GM18867 (cell line): ENCODE measurements at regions not wholly inside any gene's neighbourhood (a gene's known extent, or its start where the extent isn't known, plus 50 kb on each side); places are given as distances from the start of the nearest gene placed in this dataset.

ENCODE experiments used
- ATAC-seq: cut with Tn5 transposase; IDR thresholded peaks from one replicate; pipeline ENCODE4 v1.9.1; 2021; ENCODE audit warnings: mild to moderate bottlenecking, moderate library complexity; ENCODE audit not compliant: unreplicated experiment

GRCh38 chr7:85612514-85612913 lies 425.7 kb upstream of the SEMA3D start:
- ATAC-seq = no peak

- ATAC-seq = no peak
These were observed 421.9 kb upstream of the SEMA3D start for GRCh38 chr7:85608804-85609203.

- no peak for ATAC-seq
These were observed 415.3 kb upstream of the SEMA3D start for GRCh38 chr7:85602196-85602595.

- ATAC-seq = no peak
These were observed 413.5 kb upstream of the SEMA3D start for GRCh38 chr7:85600395-85600794.

- ATAC-seq = no peak
These were observed 410.0 kb upstream of the SEMA3D start for GRCh38 chr7:85596827-85597226.

DNA sequence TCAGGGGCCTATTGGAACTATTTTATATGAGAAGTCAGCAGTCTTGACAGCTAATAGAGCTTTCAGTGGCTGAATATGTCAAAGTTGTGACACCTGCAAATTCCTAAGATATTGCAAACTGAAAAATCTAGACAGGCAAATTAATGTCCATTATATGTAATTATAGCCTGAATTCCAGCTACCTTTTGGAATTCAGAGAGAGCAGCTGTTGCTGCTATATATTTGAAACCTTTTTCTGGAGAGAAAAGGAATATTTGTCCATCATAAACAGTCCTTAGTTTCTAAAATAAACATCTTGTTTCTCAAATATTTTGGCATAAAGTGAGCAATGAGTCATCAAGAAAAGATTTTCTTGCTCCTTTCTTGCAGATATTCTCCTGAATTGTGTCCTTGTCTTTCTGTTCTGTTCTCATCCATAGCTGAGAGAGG lies 408.9 kb upstream of the SEMA3D start:
- no peak for ATAC-seq

DNA sequence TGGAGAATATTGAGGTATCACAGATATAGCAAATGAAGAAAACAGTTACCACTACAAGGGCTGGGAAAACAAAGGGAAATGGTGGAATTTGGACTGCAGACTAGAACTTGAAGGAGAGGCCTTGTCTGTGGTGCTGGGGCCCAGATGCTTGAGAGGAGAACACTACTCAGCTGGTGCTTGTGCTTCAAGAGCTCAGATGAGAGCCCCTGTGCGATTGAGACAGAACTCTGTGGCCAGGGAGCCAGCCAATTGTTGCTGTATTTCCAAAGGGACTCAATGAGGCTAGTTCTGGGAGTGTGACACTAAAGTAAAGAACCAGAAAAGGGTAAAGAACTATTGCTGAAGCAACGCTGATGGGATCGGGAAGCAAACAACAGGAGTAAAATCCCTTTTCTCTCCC lies 406.5 kb upstream of the SEMA3D start:
- no peak for ATAC-seq

- no peak for ATAC-seq
These were observed 400.9 kb upstream of the SEMA3D start for GRCh38 chr7:85587785-85588184.

DNA sequence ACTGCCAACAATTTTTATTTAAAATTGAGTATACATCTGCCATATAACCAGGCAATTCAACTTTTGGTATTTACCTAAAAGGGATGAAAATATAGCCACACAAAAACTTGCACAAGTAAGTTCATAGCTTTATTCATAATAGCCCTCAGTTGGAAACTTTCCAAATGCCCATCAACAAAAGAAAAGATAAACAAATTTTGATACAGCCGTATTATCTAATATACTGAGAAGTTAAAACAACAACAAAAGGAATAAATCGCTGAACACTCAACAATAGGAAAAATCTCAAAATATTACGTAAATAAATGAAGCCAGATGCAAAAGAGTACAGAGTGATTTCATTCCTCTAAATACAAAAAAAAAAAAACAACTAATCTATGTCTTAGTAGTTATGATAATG lies 399.2 kb upstream of the SEMA3D start:
- ATAC-seq = no peak

- no peak for ATAC-seq
These were observed 396.5 kb upstream of the SEMA3D start for GRCh38 chr7:85583131-85583953.

DNA sequence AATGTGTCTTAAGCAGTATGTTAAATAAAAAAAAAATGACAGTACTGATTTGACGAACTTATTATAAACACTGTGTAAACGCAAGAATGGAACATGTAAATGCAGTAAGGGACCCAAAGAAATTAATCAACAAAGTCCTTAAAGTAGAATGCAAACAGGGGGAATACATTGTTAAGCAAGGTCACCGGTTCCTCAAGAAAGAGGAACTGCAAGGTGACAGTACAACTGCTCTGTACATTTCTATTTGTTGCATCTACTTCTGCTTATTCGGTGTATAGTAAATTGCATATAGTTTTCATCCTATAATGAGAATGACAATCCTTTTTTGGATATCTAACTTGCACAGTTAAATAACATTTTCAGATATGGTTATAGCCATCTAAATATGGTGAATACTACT lies 387.0 kb upstream of the SEMA3D start:
- ATAC-seq = peak; percentile 44

DNA sequence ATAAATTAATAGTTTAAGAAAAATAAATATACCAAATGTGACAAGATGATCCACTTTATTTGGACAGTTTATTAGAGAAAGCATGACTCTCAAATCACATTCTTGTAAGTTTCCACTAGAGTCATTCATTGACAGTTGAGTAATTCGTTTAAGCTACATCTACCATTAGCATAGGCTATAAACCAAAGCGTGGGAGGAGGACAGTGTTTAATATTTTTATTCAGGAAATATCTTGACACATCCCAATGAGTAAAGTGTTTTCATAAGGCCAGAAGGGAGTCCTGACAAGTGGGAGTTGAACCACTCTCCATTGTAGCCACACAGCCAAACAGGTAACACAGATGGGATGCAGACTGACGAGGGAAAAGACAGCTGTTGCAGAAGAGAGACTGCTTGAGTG lies 386.5 kb upstream of the SEMA3D start:
- no peak for ATAC-seq

GRCh38 chr7:85570898-85571297 lies 384.0 kb upstream of the SEMA3D start:
- no peak for ATAC-seq

DNA sequence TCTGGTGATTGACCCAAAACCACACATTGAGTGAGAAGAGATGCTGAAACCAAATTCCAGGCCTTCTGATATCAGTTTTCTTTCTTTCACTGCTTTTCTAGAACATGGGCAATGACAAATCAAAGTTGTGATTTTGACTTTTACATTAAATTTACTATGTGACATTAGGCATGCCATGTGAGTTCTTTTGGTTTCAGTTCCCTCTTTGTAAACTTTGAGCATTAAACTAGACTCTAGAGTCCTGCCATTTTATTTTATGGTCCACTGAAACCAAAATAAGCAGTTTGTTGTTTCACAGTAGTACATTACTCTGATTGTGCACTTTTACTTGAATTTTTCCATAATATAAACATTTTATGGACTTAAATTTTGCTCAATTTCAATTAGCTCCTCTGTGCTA lies 381.1 kb upstream of the SEMA3D start:
- ATAC-seq = peak; percentile 73

GRCh38 chr7:85566095-85566794 lies 379.4 kb upstream of the SEMA3D start:
- no peak for ATAC-seq

GRCh38 chr7:85565276-85565675 lies 378.4 kb upstream of the SEMA3D start:
- no peak for ATAC-seq

GRCh38 chr7:85564861-85565260 lies 378.0 kb upstream of the SEMA3D start:
- no peak for ATAC-seq

- ATAC-seq = no peak
These were observed 374.9 kb upstream of the SEMA3D start for GRCh38 chr7:85561706-85562105.

DNA sequence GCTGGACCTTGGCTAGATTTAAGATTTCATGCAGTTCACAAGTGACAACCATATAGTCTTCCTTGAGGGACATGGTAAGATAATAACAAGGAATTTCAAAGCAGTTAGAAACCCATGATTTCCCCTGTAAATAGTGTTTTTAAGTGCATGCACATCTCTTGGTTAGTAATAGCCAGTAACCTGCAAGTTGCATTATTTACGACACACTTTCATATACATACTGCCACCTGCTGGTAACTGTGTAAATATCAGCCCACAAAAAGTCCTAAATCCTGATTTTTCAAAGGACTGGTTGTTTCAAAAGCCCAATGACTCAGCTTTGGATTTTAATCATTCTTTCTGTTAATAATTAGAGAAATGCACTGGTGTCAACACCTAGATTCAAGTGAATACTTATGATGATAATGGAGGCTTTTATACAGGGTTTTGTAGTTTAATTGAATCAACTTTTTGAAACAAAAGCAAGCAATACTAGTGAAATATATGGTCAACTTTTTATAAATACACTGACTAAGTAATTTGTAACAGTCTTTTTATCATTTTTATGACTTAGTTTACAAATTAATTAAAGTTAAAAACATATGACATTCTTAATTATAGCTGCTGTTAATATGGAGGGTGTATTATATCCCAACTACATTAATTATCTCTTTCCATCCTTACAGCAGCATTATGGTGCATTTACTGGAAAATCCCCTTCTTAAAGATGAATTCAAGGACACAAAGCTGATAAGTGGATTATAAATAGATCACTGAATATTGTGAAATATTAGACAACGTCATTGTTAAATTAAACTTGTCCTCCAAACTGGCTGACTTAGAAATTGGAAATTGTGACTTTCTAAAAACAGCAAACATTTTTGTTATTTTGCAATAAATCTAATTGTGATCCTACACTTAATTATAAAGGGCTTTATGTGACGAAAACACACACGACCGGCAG lies 367.7 kb upstream of the SEMA3D start:
- ATAC-seq = peak; percentile 81

DNA sequence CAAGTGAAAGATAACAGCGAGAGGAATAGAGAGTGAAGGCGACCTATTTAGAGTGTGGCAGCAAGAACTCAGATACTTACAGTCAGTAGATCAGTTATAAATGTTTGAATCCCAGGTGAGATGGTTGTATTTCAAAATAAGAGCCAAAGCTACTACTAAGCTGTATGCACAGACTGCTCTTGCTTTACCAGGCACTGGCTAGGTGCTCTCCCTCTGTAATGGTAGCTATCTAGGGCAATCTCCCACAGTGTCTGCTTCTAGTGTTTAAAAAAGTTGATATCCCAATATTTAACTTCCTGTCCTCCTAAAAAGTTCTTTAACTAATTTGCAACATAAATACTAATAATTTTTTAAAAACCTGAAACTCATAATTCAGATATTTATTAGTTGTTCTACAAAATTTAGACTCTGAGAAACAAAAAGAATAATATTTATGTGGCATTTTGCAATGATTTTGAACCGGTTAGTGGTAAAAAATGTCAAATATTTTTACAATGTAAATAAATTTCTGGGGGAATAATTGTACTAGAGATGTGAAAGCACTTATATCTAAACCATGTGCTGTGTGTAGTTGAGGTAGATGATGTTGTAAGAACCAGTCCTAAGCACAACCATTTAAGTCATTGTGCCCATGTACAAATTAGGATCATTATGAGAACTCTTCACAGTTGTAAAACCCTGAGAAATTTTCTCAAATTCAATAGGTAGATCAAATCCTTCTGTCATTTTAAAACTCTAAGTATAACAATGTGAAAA lies 349.3 kb upstream of the SEMA3D start:
- ATAC-seq = no peak

DNA sequence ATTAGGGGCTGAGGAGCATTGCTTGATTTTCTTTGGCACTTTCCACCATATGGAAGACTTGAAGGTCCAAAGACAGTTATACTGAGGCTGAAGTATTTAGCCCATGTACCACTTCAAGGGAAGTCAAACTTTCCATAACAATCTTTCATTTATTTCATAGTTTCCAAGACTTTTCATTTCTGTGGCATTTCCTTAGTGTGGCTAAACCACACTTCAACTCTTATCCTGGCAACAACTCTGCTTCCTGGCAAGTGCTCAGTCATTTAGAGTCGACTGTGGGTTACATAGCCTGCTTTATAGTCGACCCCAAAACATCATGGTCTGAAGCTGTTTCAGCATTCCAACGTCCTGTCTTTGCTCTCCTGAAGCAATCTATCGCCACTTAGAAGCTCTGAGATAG lies 343.0 kb upstream of the SEMA3D start:
- no peak for ATAC-seq
